Testis (tissue), 2 donors: ENCODE measurements at regions not wholly inside any gene's neighbourhood (a gene's known extent, or its start where the extent isn't known, plus 50 kb on each side); places are given as distances from the start of the nearest gene placed in this dataset.

Experiments used
- CTCF ChIP-seq, 3 experiments: fragments of 450-650 bp in 2 of 3; fragments of 200-600 bp in 1 of 3; sonication (generic) in 1 of 3; IDR thresholded peaks; one replicate each; pipeline ENCODE4 v1.5.1; 2016 to 2019; ENCODE audit warnings: antibody characterized with exemption in 3 of 3, mild to moderate bottlenecking in 2 of 3, moderate library complexity in 1 of 3
- POLR2A ChIP-seq: fragments of 450-650 bp; IDR thresholded peaks from one replicate; pipeline ENCODE4 v1.6.1; 2017; ENCODE audit warnings: antibody characterized with exemption, mild to moderate bottlenecking, moderate library complexity

GRCh38 chr12:75646329-75647210 is 135.2 kb upstream of the KRR1 start:
- TF ChIP-seq CTCF (IDR thresholded peaks at IDR 0.05) (no peak), POLR2A (no peak)
